ENCODE measurements at regions not wholly inside any gene's neighbourhood (a gene's known extent, or its start where the extent isn't known, plus 50 kb on each side); places are given as distances from the start of the nearest gene placed in this dataset.

- ChIA-PET POLR2A (no interaction called here), CTCF (no interaction called here)
- no peak for TF ChIP-seq SP3 (tag by site-specific recombination; IDR thresholded peaks at IDR 0.05)
- no peak for TF ChIP-seq ZNF311 (tag by site-specific recombination; IDR thresholded peaks at IDR 0.05; ENCODE audit: borderline replicate concordance)
- TF ChIP-seq KLF17 (tag by site-specific recombination; IDR thresholded peaks at IDR 0.05), result no peak
- TF ChIP-seq ZNF175 (tag by site-specific recombination; IDR thresholded peaks at IDR 0.05), result no peak
- TF ChIP-seq ZNF626 (tag by site-specific recombination; IDR thresholded peaks at IDR 0.05), result no peak
- no peak for TF ChIP-seq BCL6B (tag by site-specific recombination; IDR thresholded peaks at IDR 0.05)
- no peak for TF ChIP-seq ZNF623 (tag by site-specific recombination; IDR thresholded peaks at IDR 0.05)
- TF ChIP-seq KLF16 (tag by site-specific recombination; IDR thresholded peaks at IDR 0.05), result no peak
- TF ChIP-seq ZNF660 (tag by site-specific recombination; IDR thresholded peaks at IDR 0.05), result no peak
- TF ChIP-seq WT1 (tag by site-specific recombination; IDR thresholded peaks at IDR 0.05), result no peak
- no peak for TF ChIP-seq ZNF324 (tag by site-specific recombination; IDR thresholded peaks at IDR 0.05)
- no peak for TF ChIP-seq ZNF423 (tag by site-specific recombination; IDR thresholded peaks at IDR 0.05)
- TF ChIP-seq ZSCAN23 (tag by site-specific recombination; IDR thresholded peaks at IDR 0.05), result no peak
- TF ChIP-seq ZFHX2 (tag by site-specific recombination; conservative IDR thresholded peaks at IDR 0.05), result no peak
- TF ChIP-seq ZSCAN16 (tag by site-specific recombination; IDR thresholded peaks at IDR 0.05), result no peak
- peaks cover 7% of the 10 kb centered on the region; the same call in 1 of the 2 replicates for H3K4me1 ChIP-seq (ENCODE audit: control insufficient read depth, insufficient read depth, low read length)
- no peaks in the 10 kb centered on the region for H3K9me3 ChIP-seq (ENCODE audit: control insufficient read depth, insufficient read depth, low read depth, low read length)
- H3K4me3 ChIP-seq (ENCODE audit: low read depth, low read length), result no peak overlapping the region
- no peak overlapping the region for H3K27ac ChIP-seq (ENCODE audit: extremely low read depth, low read depth, low read length)
- no peaks in the 10 kb centered on the region for H3K36me3 ChIP-seq (ENCODE audit: control insufficient read depth in 2 of 2, insufficient read depth in 1 of 2, low read length in 2 of 2)
Measured at GRCh38 chr5:96129276-96129675, 167.6 kb upstream of the ELL2 start.

GRCh38 chr5:96128204-96128864 lies 166.7 kb upstream of the ELL2 start:
- TF ChIP-seq ZBTB48 (tag by site-specific recombination; IDR thresholded peaks at IDR 0.05) (no peak), ZBTB17 (tag by site-specific recombination; IDR thresholded peaks at IDR 0.05) (no peak), ZNF223 (tag by site-specific recombination; IDR thresholded peaks at IDR 0.05) (no peak), ZBTB20 (tag by site-specific recombination; IDR thresholded peaks at IDR 0.05) (peak; percentile 34; the same call in 1 of the 2 replicates), ZNF830 (tag by site-specific recombination; IDR thresholded peaks at IDR 0.05; ENCODE audit: low read depth) (no peak), ZNF449 (tag by site-specific recombination; IDR thresholded peaks at IDR 0.05) (no peak)
- CTCF ChIA-PET, result interaction anchor here (0.7 to 0.8 kb wide), 2 partner anchors 21 to 689 kb away, joined by 3 to 5 read pairs; no protein-coding TSS in a partner anchor
- POLR2A ChIA-PET, result no interaction called here
- Histone ChIP-seq H3K4me3 (ENCODE audit: low read depth, low read length) (no peak overlapping the region), H3K27ac (ENCODE audit: extremely low read depth, low read depth, low read length) (no peak overlapping the region), H3K9me3 (ENCODE audit: control insufficient read depth, insufficient read depth, low read depth, low read length) (no peaks in the 10 kb centered on the region), H3K36me3 (ENCODE audit: control insufficient read depth in 2 of 2, insufficient read depth in 1 of 2, low read length in 2 of 2) (no peaks in the 10 kb centered on the region), H3K4me1 (ENCODE audit: control insufficient read depth, insufficient read depth, low read length) (peaks cover 7% of the 10 kb centered on the region; the same call in 1 of the 2 replicates)
